K562 (cell line): ENCODE measurements at regions not wholly inside any gene's neighbourhood (a gene's known extent, or its start where the extent isn't known, plus 50 kb on each side); places are given as distances from the start of the nearest gene placed in this dataset.

Source experiments
- ATAC-seq: fragments of 200-7000 bp; cut with Tn5 transposase; 3 replicates; pipeline ENCODE4 v1.9.1; 2020; ENCODE audit warnings: moderate library complexity
- BruUV-seq: library from RNA; stranded (reverse); fragments of 400-500 nt; replicated peaks from 2 replicates; lab custom pipeline; 2021; lab: Mats Ljungman, UMichigan
- CTCF ChIA-PET: fragments of 300-600 bp; formaldehyde crosslinking; extraction: SDS; loops from one replicate; lab custom pipeline; 2021; ENCODE audit warnings: low intra/inter-chr PET ratio; lab: Yijun Ruan, JAX
- POLR2A ChIA-PET: fragments of 300-600, 350-650 bp; sonication (Branson Sonifier 250); formaldehyde crosslinking; extraction: SDS; loops from one replicate; lab custom pipeline; 2021; ENCODE audit warnings: antibody characterized with exemption, inconsistent platforms; lab: Yijun Ruan, JAX
- DNase-seq, 4 experiments: peaks; one replicate each; pipeline versions ENCODE4 v3.0.0 to v3.0.0-alpha.2; 2011 to 2018; ENCODE audit warnings: low spot score in 3 of 4, mixed read lengths in 3 of 4; ENCODE audit errors: extremely low read depth in 1 of 4
- FAIRE-seq: peaks from 2 replicates; lab custom pipeline; 2011; peaks lifted over from hg19 to GRCh38; lab: Jason Lieb, UNC
- H2AFZ ChIP-seq: 2 replicates; pipeline ENCODE4 v1.6.0; 2011; ENCODE audit warnings: low read depth, low read length, control low read depth, inconsistent platforms
- H3K27ac ChIP-seq: fragments of 200-600 bp; 3 replicates; pipeline ENCODE4 v1.8.0; 2011; ENCODE audit warnings: low read depth, mild to moderate bottlenecking, control low read depth, inconsistent platforms, low read length, moderate library complexity, mixed read lengths; ENCODE audit errors: extremely low read depth
- H3K27me3 ChIP-seq, 2 experiments: fragments of 300-600 bp in 1 of 2; 2 replicates in 1 of 2; 3 replicates in 1 of 2; pipeline versions ENCODE4 v1.6.0 to v1.8.0; 2011; ENCODE audit warnings: inconsistent platforms in 2 of 2, low read length in 2 of 2, mild to moderate bottlenecking in 1 of 2, mixed read lengths in 1 of 2, moderate library complexity in 1 of 2; ENCODE audit not compliant: control insufficient read depth in 2 of 2, insufficient read depth in 2 of 2
- H3K36me3 ChIP-seq: fragments of 300-600 bp; 3 replicates; pipeline ENCODE4 v1.8.0; 2011; ENCODE audit warnings: mild to moderate bottlenecking, low read length, inconsistent platforms; ENCODE audit not compliant: control insufficient read depth, insufficient read depth
- H3K4me1 ChIP-seq, 2 experiments: fragments of 200-600 bp in 1 of 2; replicated peaks in 1 of 2; 2 replicates in 1 of 2; 3 replicates in 1 of 2; pipeline versions ENCODE4 v1.5.1 to v1.8.0; 2011; ENCODE audit warnings: inconsistent platforms in 2 of 2, low read length in 2 of 2, mild to moderate bottlenecking in 1 of 2, mixed read lengths in 1 of 2, moderate library complexity in 1 of 2; ENCODE audit not compliant: control insufficient read depth in 2 of 2, insufficient read depth in 2 of 2
- H3K4me2 ChIP-seq: 2 replicates; pipeline ENCODE4 v1.6.1; 2011; ENCODE audit warnings: low read length, control low read depth, inconsistent platforms, mixed read lengths; ENCODE audit not compliant: insufficient read depth
- H3K4me3 ChIP-seq: fragments of 200-600 bp; sonication (generic), shearing (Covaris generic); 2 replicates; pipeline ENCODE4 v1.5.1; 2016; ENCODE audit warnings: control low read depth, inconsistent platforms
- H3K79me2 ChIP-seq: fragments of 200-600 bp; 3 replicates; pipeline ENCODE4 v1.8.0; 2011; ENCODE audit warnings: low read length, inconsistent platforms; ENCODE audit not compliant: control insufficient read depth, insufficient read depth
- H3K9ac ChIP-seq, 2 experiments: 2 replicates each; pipeline versions ENCODE4 v1.6.0 to v1.6.1; 2011; ENCODE audit warnings: low read depth in 2 of 2, low read length in 2 of 2, control low read depth in 1 of 2, inconsistent platforms in 1 of 2, mild to moderate bottlenecking in 1 of 2, mixed read lengths in 1 of 2; ENCODE audit not compliant: insufficient read depth in 1 of 2
- H3K9me1 ChIP-seq: one replicate; pipeline ENCODE4 v1.6.0; 2011; ENCODE audit warnings: inconsistent platforms, mild to moderate bottlenecking, low read length, moderate library complexity; ENCODE audit not compliant: control insufficient read depth, insufficient read depth
- H3K9me3 ChIP-seq: replicated peaks from 2 replicates; pipeline ENCODE4 v1.5.1; 2011; ENCODE audit warnings: low read depth, low read length, inconsistent platforms; ENCODE audit not compliant: control insufficient read depth, insufficient read depth
- H4K20me1 ChIP-seq: replicated peaks from 2 replicates; pipeline ENCODE4 v1.6.1; 2011; ENCODE audit warnings: low read length, inconsistent platforms, mixed read lengths; ENCODE audit not compliant: control insufficient read depth, insufficient read depth
- ZNF445 ChIP-seq: fragments of 250-450 bp; sonication (Bioruptor Pico); IDR thresholded peaks from 2 replicates; pipeline ENCODE4 v1.4.0; 2020; ENCODE audit warnings: low read depth, mild to moderate bottlenecking, moderate library complexity
- ZNF780A ChIP-seq: fragments of 250-450 bp; sonication (Bioruptor Pico); IDR thresholded peaks from 2 replicates; pipeline ENCODE4 v1.5.0; 2021; ENCODE audit warnings: mild to moderate bottlenecking
- ZZZ3 ChIP-seq: fragments of 450-650 bp; IDR thresholded peaks from 2 replicates; pipeline ENCODE4 v1.6.1; 2016; ENCODE audit warnings: antibody characterized with exemption, mild to moderate bottlenecking, moderate library complexity
- WGBS: fragments of 100-300 bp; shearing (Covaris generic); methylation state at CpG from one replicate; pipeline ENCODE4 v1.1.6; 2016; ENCODE audit warnings: low coverage, mixed read lengths; ENCODE audit not compliant: insufficient coverage; ENCODE audit errors: missing lambda C conversion rate; 5-methylcytosine and 5-hydroxymethylcytosine counted together
- in situ Hi-C: fragments of 300-500 bp; cut with MboI; formaldehyde crosslinking; loops from 4 replicates; pipeline ENCODE4 v1.15.0; 2018; ENCODE audit warnings: inconsistent platforms, mixed read lengths
- intact Hi-C: fragments of 100-400 bp; cut with micrococcal nuclease; formaldehyde crosslinking; loops from 2 replicates; pipeline ENCODE4 v1.14.2; 2022
- TF ChIP-seq, protein P1 (sequence below): fragments of 250-450 bp; sonication (Bioruptor Pico); IDR thresholded peaks from 2 replicates; pipeline ENCODE4 v1.5.0; 2021
- TF ChIP-seq, protein P2 (sequence below): sonication (generic); formaldehyde crosslinking; IDR thresholded peaks from 2 replicates; pipeline ENCODE4 v1.8.0; 2022; ENCODE audit warnings: mild to moderate bottlenecking, missing genetic modification reagents
- TF ChIP-seq, protein P3 (sequence below): sonication (generic); formaldehyde crosslinking; IDR thresholded peaks from 2 replicates; pipeline ENCODE4 v1.8.1; 2023; ENCODE audit warnings: mild to moderate bottlenecking, missing genetic modification reagents
- TF ChIP-seq, protein P4 (sequence below): fragments of 450-650 bp; IDR thresholded peaks from 2 replicates; pipeline ENCODE4 v1.7.0; 2016; ENCODE audit warnings: borderline replicate concordance
- TF ChIP-seq, protein P5 (sequence below): fragments of 450-650 bp; IDR thresholded peaks from 2 replicates; pipeline ENCODE4 v1.6.1; 2017; ENCODE audit warnings: antibody characterized with exemption
- TF ChIP-seq, protein P6 (sequence below): fragments of 250-450 bp; sonication (Bioruptor Pico); IDR thresholded peaks from 2 replicates; pipeline ENCODE4 v1.4.0; 2020; ENCODE audit warnings: borderline replicate concordance

DNA sequence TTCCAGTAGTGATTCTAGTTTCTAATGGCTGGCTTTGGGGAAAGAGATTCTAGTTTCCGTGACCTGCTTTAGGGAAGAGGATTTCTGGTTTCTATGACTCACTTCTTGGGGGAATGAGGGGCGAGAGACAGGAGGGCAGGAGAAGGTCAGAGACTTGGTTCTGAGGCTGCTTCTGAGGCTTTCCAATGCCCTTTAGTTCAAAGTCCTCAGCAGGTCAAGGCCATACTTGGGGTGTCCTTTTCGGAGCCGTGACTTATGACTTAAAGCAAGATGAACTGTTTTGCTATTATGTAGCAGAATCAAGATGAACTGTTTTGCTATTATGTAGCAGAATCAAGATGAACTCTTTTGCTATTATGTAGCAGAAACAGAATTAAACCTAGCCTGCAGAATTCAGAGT, 52.2 kb upstream of the TLR3 start (continued):
- TF ChIP-seq, protein P1, sequence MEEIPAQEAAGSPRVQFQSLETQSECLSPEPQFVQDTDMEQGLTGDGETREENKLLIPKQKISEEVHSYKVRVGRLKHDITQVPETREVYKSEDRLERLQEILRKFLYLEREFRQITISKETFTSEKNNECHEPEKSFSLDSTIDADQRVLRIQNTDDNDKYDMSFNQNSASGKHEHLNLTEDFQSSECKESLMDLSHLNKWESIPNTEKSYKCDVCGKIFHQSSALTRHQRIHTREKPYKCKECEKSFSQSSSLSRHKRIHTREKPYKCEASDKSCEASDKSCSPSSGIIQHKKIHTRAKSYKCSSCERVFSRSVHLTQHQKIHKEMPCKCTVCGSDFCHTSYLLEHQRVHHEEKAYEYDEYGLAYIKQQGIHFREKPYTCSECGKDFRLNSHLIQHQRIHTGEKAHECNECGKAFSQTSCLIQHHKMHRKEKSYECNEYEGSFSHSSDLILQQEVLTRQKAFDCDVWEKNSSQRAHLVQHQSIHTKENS (CRISPR knock-in tag) = no peak
- TF ChIP-seq ZNF445 (CRISPR knock-in tag) = no peak
- TF ChIP-seq, protein P2, sequence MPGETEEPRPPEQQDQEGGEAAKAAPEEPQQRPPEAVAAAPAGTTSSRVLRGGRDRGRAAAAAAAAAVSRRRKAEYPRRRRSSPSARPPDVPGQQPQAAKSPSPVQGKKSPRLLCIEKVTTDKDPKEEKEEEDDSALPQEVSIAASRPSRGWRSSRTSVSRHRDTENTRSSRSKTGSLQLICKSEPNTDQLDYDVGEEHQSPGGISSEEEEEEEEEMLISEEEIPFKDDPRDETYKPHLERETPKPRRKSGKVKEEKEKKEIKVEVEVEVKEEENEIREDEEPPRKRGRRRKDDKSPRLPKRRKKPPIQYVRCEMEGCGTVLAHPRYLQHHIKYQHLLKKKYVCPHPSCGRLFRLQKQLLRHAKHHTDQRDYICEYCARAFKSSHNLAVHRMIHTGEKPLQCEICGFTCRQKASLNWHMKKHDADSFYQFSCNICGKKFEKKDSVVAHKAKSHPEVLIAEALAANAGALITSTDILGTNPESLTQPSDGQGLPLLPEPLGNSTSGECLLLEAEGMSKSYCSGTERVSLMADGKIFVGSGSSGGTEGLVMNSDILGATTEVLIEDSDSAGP (CRISPR knock-in tag) = no peak
- TF ChIP-seq, all 486 proteins: peak for 0

DNA sequence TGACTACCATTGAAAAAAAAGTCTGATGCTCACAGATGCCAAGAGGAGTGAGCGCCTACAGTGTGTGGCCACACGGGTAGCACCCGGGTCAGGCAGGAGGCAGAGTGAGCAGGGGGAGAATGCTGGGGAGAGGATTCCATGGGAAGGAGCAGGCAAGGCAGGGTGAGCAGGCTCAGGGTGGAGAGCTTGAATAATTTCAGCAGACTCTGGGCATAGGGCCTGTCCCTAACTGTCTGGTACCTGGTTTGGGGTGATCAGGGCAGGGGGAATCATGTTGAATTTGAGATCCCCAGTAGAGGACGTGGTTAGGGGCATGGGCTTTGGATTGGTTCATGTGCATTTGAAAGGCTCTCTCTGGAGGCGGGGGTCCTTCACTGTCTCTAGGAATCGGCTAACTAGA, 51.2 kb upstream of the TLR3 start:
- Histone ChIP-seq H3K4me1 (no peaks in the 10 kb centered on the region), H3K9me3 (no peaks in the 10 kb centered on the region), H3K4me2 (no peak overlapping the region), H3K9me1 (no peaks in the 10 kb centered on the region), H3K79me2 (no peaks in the 10 kb centered on the region), H3K27me3 (peaks cover 3 to 22% of the 10 kb centered on the region in 2 experiments; a peak in 4 of 5 replicates), H3K27ac (no peak overlapping the region), H3K36me3 (no peaks in the 10 kb centered on the region), H4K20me1 (no peaks in the 10 kb centered on the region), H2AFZ (no peak overlapping the region), H3K9ac (no peak overlapping the region), H3K4me3 (no peak overlapping the region)
- ChIA-PET CTCF (no interaction called here), POLR2A (no interaction called here)
- WGBS = 0% methylated on average over 6 of the region's 6 CpGs
- intact Hi-C loops = no loop called here
- ATAC-seq (no peak), DNase-seq (no peak), FAIRE-seq (no peak)
- in situ Hi-C loops = no loop called here
- BruUV-seq = no TSS peak
- TF ChIP-seq, protein P3, sequence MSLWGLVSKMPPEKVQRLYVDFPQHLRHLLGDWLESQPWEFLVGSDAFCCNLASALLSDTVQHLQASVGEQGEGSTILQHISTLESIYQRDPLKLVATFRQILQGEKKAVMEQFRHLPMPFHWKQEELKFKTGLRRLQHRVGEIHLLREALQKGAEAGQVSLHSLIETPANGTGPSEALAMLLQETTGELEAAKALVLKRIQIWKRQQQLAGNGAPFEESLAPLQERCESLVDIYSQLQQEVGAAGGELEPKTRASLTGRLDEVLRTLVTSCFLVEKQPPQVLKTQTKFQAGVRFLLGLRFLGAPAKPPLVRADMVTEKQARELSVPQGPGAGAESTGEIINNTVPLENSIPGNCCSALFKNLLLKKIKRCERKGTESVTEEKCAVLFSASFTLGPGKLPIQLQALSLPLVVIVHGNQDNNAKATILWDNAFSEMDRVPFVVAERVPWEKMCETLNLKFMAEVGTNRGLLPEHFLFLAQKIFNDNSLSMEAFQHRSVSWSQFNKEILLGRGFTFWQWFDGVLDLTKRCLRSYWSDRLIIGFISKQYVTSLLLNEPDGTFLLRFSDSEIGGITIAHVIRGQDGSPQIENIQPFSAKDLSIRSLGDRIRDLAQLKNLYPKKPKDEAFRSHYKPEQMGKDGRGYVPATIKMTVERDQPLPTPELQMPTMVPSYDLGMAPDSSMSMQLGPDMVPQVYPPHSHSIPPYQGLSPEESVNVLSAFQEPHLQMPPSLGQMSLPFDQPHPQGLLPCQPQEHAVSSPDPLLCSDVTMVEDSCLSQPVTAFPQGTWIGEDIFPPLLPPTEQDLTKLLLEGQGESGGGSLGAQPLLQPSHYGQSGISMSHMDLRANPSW (CRISPR knock-in tag) = no peak
- no peak for TF ChIP-seq ZZZ3
- TF ChIP-seq, protein P4, sequence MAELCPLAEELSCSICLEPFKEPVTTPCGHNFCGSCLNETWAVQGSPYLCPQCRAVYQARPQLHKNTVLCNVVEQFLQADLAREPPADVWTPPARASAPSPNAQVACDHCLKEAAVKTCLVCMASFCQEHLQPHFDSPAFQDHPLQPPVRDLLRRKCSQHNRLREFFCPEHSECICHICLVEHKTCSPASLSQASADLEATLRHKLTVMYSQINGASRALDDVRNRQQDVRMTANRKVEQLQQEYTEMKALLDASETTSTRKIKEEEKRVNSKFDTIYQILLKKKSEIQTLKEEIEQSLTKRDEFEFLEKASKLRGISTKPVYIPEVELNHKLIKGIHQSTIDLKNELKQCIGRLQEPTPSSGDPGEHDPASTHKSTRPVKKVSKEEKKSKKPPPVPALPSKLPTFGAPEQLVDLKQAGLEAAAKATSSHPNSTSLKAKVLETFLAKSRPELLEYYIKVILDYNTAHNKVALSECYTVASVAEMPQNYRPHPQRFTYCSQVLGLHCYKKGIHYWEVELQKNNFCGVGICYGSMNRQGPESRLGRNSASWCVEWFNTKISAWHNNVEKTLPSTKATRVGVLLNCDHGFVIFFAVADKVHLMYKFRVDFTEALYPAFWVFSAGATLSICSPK = no peak
- TF ChIP-seq, protein P5, sequence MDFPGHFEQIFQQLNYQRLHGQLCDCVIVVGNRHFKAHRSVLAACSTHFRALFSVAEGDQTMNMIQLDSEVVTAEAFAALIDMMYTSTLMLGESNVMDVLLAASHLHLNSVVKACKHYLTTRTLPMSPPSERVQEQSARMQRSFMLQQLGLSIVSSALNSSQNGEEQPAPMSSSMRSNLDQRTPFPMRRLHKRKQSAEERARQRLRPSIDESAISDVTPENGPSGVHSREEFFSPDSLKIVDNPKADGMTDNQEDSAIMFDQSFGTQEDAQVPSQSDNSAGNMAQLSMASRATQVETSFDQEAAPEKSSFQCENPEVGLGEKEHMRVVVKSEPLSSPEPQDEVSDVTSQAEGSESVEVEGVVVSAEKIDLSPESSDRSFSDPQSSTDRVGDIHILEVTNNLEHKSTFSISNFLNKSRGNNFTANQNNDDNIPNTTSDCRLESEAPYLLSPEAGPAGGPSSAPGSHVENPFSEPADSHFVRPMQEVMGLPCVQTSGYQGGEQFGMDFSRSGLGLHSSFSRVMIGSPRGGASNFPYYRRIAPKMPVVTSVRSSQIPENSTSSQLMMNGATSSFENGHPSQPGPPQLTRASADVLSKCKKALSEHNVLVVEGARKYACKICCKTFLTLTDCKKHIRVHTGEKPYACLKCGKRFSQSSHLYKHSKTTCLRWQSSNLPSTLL = no peak
- TF ChIP-seq ZNF780A (CRISPR knock-in tag) = no peak
- TF ChIP-seq, protein P6, sequence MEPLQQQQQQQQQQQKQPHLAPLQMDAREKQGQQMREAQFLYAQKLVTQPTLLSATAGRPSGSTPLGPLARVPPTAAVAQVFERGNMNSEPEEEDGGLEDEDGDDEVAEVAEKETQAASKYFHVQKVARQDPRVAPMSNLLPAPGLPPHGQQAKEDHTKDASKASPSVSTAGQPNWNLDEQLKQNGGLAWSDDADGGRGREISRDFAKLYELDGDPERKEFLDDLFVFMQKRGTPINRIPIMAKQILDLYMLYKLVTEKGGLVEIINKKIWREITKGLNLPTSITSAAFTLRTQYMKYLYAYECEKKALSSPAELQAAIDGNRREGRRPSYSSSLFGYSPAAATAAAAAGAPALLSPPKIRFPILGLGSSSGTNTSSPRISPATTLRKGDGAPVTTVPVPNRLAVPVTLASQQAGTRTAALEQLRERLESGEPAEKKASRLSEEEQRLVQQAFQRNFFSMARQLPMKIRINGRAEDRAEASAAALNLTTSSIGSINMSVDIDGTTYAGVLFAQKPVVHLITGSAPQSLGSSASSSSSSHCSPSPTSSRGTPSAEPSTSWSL (CRISPR knock-in tag) = no peak
